Prostate gland (tissue), 2 donors: ENCODE measurements at regions not wholly inside any gene's neighbourhood (a gene's known extent, or its start where the extent isn't known, plus 50 kb on each side); places are given as distances from the start of the nearest gene placed in this dataset.

Experiments
- DNase-seq: peaks from one replicate; pipeline ENCODE4 v3.0.0-alpha.2; 2019; ENCODE audit warnings: low spot score
- H3K27ac ChIP-seq, 2 donors: fragments of 200-600 bp; sonication (generic); 2 replicates each; pipeline ENCODE4 v1.5.1; 2017 to 2019
- H3K27me3 ChIP-seq: fragments of 200-600 bp; sonication (generic); replicated peaks from 2 replicates; pipeline ENCODE4 v1.5.1; 2019; ENCODE audit not compliant: insufficient read depth
- H3K36me3 ChIP-seq, 2 donors: fragments of 200-600 bp; sonication (generic); 1 replicate in 1 of 2; 2 replicates in 1 of 2; pipeline versions ENCODE4 v1.5.1 to v1.8.1; 2017 to 2019
- H3K4me1 ChIP-seq: fragments of 200-600 bp; sonication (generic); replicated peaks from 2 replicates; pipeline ENCODE4 v1.5.1; 2019
- H3K4me3 ChIP-seq, 2 donors: fragments of 200-600 bp; sonication (generic); 2 replicates each; pipeline ENCODE4 v1.5.1; 2017 to 2019
- H3K9me3 ChIP-seq: fragments of 200-600 bp; sonication (generic); 2 replicates; pipeline ENCODE4 v1.5.1; 2017
- CTCF ChIP-seq, 4 experiments: fragments of 200-600 bp in 2 of 4; fragments of 450-650 bp in 2 of 4; sonication (generic) in 2 of 4; IDR thresholded peaks; 1 replicate in 3 of 4; 2 replicates in 1 of 4; pipeline ENCODE4 v1.5.1; 2016 to 2019; ENCODE audit warnings: antibody characterized with exemption in 4 of 4, mild to moderate bottlenecking in 2 of 4, moderate library complexity in 2 of 4
- POLR2A ChIP-seq: fragments of 450-650 bp; IDR thresholded peaks from one replicate; pipeline ENCODE4 v1.6.1; 2016; ENCODE audit warnings: antibody characterized with exemption, mild to moderate bottlenecking
- POLR2AphosphoS5 ChIP-seq: sonication (generic); formaldehyde crosslinking; IDR thresholded peaks from one replicate; pipeline ENCODE4 v1.6.1; 2017; ENCODE audit warnings: antibody characterized with exemption
- WGBS: methylation state at CpG from one replicate; pipeline ENCODE4 v1.1.5; 2018; 5-methylcytosine and 5-hydroxymethylcytosine counted together
- intact Hi-C: fragments of 100-400 bp; cut with DNase I; formaldehyde crosslinking; loops from one replicate; pipeline ENCODE4 v1.14.2; 2022

- WGBS = 91% methylated on average over 3 of the region's 3 CpGs
- H3K27ac ChIP-seq = no peak overlapping the region
- no peak overlapping the region for H3K4me3 ChIP-seq
- no peaks in the 10 kb centered on the region for H3K27me3 ChIP-seq
- TF ChIP-seq CTCF (IDR thresholded peaks at IDR 0.05) = no peak
- no peak for TF ChIP-seq POLR2AphosphoS5
- no peak for TF ChIP-seq POLR2A
- no peaks in the 10 kb centered on the region for H3K4me1 ChIP-seq
- no peaks in the 10 kb centered on the region for H3K9me3 ChIP-seq
- DNase-seq = no peak
- H3K36me3 ChIP-seq = no peaks in the 10 kb centered on the region
- intact Hi-C loops = no loop called here
Measured at GRCh38 chr14:100473249-100473648, 114.0 kb downstream of the BEGAIN start.

GRCh38 chr14:100474196-100474595 is 113.0 kb downstream of the BEGAIN start:
- Histone ChIP-seq H3K36me3 (no peaks in the 10 kb centered on the region), H3K9me3 (no peaks in the 10 kb centered on the region), H3K27me3 (no peaks in the 10 kb centered on the region), H3K4me1 (no peaks in the 10 kb centered on the region), H3K27ac (no peak overlapping the region), H3K4me3 (no peak overlapping the region)
- no peak for DNase-seq
- TF ChIP-seq POLR2AphosphoS5 (no peak), POLR2A (no peak), CTCF (IDR thresholded peaks at IDR 0.05) (no peak)
- 78% methylated on average over 8 of the region's 8 CpGs for WGBS
- intact Hi-C loops = no loop called here

- WGBS = 98% methylated on average over 7 of the region's 7 CpGs
- no peak for TF ChIP-seq POLR2A
- TF ChIP-seq CTCF (IDR thresholded peaks at IDR 0.05) = no peak
- no peak for TF ChIP-seq POLR2AphosphoS5
- no peak for DNase-seq
- H3K9me3 ChIP-seq = no peaks in the 10 kb centered on the region
- intact Hi-C loops = no loop called here
- no peaks in the 10 kb centered on the region for H3K36me3 ChIP-seq
- no peak overlapping the region for H3K27ac ChIP-seq
- H3K27me3 ChIP-seq = no peaks in the 10 kb centered on the region
- no peak overlapping the region for H3K4me3 ChIP-seq
- no peaks in the 10 kb centered on the region for H3K4me1 ChIP-seq
Measured at GRCh38 chr14:100475268-100475667, 111.9 kb downstream of the BEGAIN start.

- Histone ChIP-seq H3K9me3 (no peaks in the 10 kb centered on the region), H3K4me1 (no peaks in the 10 kb centered on the region), H3K27ac (no peak overlapping the region), H3K27me3 (no peaks in the 10 kb centered on the region), H3K4me3 (no peak overlapping the region), H3K36me3 (no peaks in the 10 kb centered on the region)
- intact Hi-C loops = no loop called here
- TF ChIP-seq POLR2A = no peak
- no peak for TF ChIP-seq POLR2AphosphoS5
- TF ChIP-seq CTCF (IDR thresholded peaks at IDR 0.05) = no peak
- no peak for DNase-seq
- WGBS = 90% methylated on average over 14 of the region's 14 CpGs
Measured at GRCh38 chr14:100476012-100476822, 111.0 kb downstream of the BEGAIN start.
